Lung (tissue), 11 donors: ENCODE measurements at regions not wholly inside any gene's neighbourhood (a gene's known extent, or its start where the extent isn't known, plus 50 kb on each side); places are given as distances from the start of the nearest gene placed in this dataset.

Experiments
- ATAC-seq: fragments of 200-7000 bp; cut with Tn5 transposase; one replicate; pipeline ENCODE4 v1.9.1; 2020; ENCODE audit warnings: moderate number of reproducible peaks; ENCODE audit not compliant: insufficient read depth, low FRiP score
- DNase-seq, 3 donors: peaks; one replicate each; pipeline ENCODE4 v3.0.0-alpha.2; 2013 to 2017
- H3K27ac ChIP-seq, 2 donors: one replicate each; pipeline ENCODE4 v1.5.1; 2013; ENCODE audit warnings: mild to moderate bottlenecking in 2 of 2, moderate library complexity in 2 of 2, control low read depth in 1 of 2, inconsistent platforms in 1 of 2, low read depth in 1 of 2, low read length in 1 of 2
- H3K27me3 ChIP-seq, 3 donors: one replicate each; pipeline ENCODE4 v1.5.1; 2013; ENCODE audit warnings: low read length in 2 of 3; ENCODE audit not compliant: control insufficient read depth in 3 of 3, insufficient read depth in 3 of 3
- H3K36me3 ChIP-seq, 4 donors: one replicate each; pipeline ENCODE4 v1.5.1; 2013; ENCODE audit warnings: low read length in 4 of 4, mild to moderate bottlenecking in 1 of 4, moderate library complexity in 1 of 4; ENCODE audit not compliant: control insufficient read depth in 4 of 4, insufficient read depth in 4 of 4
- H3K4me1 ChIP-seq, 5 donors: one replicate each; pipeline ENCODE4 v1.5.1; 2013; ENCODE audit warnings: low read length in 5 of 5, mild to moderate bottlenecking in 2 of 5, moderate library complexity in 1 of 5; ENCODE audit not compliant: control insufficient read depth in 5 of 5, insufficient read depth in 5 of 5
- H3K4me3 ChIP-seq: one replicate; pipeline ENCODE4 v1.5.1; 2013; ENCODE audit warnings: mild to moderate bottlenecking, control low read depth, moderate library complexity
- H3K9ac ChIP-seq, 2 donors: one replicate each; pipeline ENCODE4 v1.5.1; 2013; ENCODE audit warnings: low read length in 2 of 2, control low read depth in 1 of 2; ENCODE audit not compliant: insufficient read depth in 1 of 2
- H3K9me3 ChIP-seq, 4 donors: one replicate each; pipeline ENCODE4 v1.5.1; 2013; ENCODE audit warnings: low read length in 3 of 4, mild to moderate bottlenecking in 1 of 4, moderate library complexity in 1 of 4; ENCODE audit not compliant: control insufficient read depth in 4 of 4, insufficient read depth in 3 of 4
- WGBS, 2 donors: extraction: QIAGEN DNeasy Blood & Tissue Kit; methylation state at CpG; one replicate each; pipeline ENCODE4 v1.1.7; 2013; 5-methylcytosine and 5-hydroxymethylcytosine counted together
- TF ChIP-seq, protein P1 (sequence below): IDR thresholded peaks from 2 replicates; pipeline ENCODE4 v1.5.1; 2012; ENCODE audit warnings: mild to moderate bottlenecking; ENCODE audit errors: control extremely low read depth, extremely low read depth
- donor health status: control.
- donor health status: control.
- donor health status: Bipolar disorder and iron deficiency.
- donor health status: healthy.
- donor health status: DM: yes; HTN: yes; CAD: no.

DNA sequence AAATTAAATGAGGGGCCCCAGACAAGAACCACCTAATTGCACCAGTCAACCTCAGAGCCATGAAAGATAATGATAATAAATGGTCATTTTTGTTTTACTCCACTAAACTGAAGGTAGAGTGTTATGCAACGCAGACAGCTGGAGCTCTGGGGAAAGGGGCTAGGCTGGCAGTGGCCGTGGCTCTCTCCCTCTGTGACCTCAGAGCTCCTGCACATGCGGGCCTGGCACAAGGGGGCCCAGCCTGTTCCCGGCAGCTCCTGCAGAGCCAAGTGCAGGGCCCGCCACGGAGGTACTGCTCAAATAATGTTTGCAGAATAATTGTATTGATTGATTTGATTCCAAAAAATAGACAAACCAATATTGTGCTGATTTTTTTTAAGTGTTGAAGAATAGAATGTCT lies 109.5 kb downstream of the SALL1 start:
- Histone ChIP-seq H3K9me3 (peaks cover 0 to 2% (median 0%) of the 10 kb centered on the region in 4 donors), H3K27me3 (no peaks in the 10 kb centered on the region), H3K4me1 (no peaks in the 10 kb centered on the region), H3K27ac (no peak overlapping the region), H3K36me3 (no peaks in the 10 kb centered on the region), H3K9ac (no peak overlapping the region), H3K4me3 (no peak overlapping the region)
- DNase-seq (no peak), ATAC-seq (no peak)
- TF ChIP-seq, protein P1, sequence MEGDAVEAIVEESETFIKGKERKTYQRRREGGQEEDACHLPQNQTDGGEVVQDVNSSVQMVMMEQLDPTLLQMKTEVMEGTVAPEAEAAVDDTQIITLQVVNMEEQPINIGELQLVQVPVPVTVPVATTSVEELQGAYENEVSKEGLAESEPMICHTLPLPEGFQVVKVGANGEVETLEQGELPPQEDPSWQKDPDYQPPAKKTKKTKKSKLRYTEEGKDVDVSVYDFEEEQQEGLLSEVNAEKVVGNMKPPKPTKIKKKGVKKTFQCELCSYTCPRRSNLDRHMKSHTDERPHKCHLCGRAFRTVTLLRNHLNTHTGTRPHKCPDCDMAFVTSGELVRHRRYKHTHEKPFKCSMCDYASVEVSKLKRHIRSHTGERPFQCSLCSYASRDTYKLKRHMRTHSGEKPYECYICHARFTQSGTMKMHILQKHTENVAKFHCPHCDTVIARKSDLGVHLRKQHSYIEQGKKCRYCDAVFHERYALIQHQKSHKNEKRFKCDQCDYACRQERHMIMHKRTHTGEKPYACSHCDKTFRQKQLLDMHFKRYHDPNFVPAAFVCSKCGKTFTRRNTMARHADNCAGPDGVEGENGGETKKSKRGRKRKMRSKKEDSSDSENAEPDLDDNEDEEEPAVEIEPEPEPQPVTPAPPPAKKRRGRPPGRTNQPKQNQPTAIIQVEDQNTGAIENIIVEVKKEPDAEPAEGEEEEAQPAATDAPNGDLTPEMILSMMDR, result no peak
- WGBS, 2 donors, result 62 to 82% methylated on average over 6 of the region's 6 CpGs

DNA sequence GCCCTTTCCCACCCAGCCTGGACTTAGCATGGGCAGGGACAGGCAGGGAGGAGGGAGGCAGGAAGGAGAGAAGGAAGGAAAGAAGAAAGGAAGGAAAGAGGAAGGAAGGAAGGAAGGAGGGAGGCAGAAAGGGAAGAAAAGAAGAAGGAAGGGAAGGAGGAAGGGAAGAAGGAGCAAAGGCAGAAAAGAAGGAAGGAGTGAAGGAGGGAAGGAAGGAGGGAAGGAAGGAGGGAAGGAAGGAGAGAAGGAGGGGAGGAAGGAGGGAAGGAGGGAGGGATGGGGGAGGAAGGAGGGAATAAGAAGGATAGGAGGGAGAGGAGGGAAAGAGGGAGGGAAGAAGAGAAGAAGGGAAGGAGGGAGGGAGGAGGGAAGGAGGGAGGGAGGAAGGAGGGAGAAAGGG lies 110.4 kb downstream of the SALL1 start:
- H3K9me3 ChIP-seq, result peaks cover 0 to 2% (median 0%) of the 10 kb centered on the region in 4 donors
- TF ChIP-seq, protein P1, result no peak
- H3K9ac ChIP-seq, result no peak overlapping the region

DNA sequence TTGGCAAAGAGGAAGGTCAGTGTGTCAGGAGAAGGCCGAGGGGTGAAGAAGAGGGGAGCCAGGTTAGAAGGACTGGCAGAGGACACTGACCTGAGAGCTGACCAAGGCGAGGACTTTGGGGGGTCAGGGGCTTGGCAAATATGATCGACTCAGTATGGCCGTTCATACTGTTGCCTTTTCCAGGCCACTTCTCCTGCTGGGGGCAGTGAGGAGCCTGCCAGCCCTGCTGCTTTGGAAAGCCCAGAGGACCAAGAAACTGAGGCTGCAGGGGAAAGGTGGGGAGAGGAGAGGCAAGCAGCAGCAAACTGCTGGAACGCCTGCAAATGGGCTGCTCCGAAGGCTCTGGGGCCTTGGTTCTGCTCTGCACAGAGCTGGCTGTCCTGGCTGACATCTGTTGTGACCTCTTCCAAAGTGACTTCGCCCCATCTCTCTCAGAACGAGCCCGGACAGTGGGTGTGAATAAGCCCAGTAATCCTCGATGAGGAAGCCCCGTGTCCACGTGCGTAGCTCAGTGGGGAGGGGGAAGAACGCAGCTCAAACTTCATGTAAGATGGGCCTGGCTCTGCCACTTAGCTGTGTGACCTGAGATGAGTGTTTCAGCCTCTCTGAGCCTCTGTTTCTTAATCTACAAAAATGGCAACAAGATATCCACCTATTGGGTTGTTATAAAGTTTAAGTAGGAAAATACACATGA lies 111.3 kb downstream of the SALL1 start:
- no peak overlapping the region for H3K9ac ChIP-seq
- WGBS, 2 donors, result 64 to 71% methylated on average over 14 of the region's 14 CpGs
- H3K27ac ChIP-seq, result no peak overlapping the region
- no peaks in the 10 kb centered on the region for H3K36me3 ChIP-seq
- TF ChIP-seq, protein P1, result no peak
- no peaks in the 10 kb centered on the region for H3K27me3 ChIP-seq
- no peak for ATAC-seq
- H3K4me3 ChIP-seq, result no peak overlapping the region
- DNase-seq, result no peak
- no peaks in the 10 kb centered on the region for H3K9me3 ChIP-seq
- no peaks in the 10 kb centered on the region for H3K4me1 ChIP-seq

More for the DNA sequence above, 110.4 kb downstream of the SALL1 start:
- Histone ChIP-seq H3K4me3 (no peak overlapping the region), H3K27me3 (no peaks in the 10 kb centered on the region), H3K36me3 (no peaks in the 10 kb centered on the region), H3K27ac (no peak overlapping the region), H3K4me1 (no peaks in the 10 kb centered on the region)
- no peak for DNase-seq
- ATAC-seq, result no peak

DNA sequence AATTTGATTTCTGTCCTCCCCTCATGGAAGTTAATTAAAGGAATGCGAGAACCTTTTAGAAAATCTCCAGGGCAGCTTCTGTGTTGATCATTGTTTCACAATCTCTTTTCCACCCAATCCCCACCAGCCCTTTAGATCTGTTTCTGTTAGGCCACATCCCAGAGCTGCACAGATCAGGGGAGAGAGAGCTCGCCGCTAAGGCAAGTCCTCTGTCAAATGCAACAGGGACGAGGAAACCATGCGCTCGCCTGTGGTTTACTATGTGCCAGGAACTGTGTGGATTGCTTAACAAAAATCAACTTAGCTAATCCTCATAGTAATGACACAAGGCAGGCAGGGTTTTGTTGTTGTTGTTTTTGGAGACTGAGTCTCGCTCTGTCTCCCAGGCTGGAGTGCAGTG lies 115.4 kb downstream of the SALL1 start:
- Histone ChIP-seq H3K4me3 (no peak overlapping the region), H3K27ac (no peak overlapping the region), H3K9ac (no peak overlapping the region), H3K9me3 (no peaks in the 10 kb centered on the region), H3K36me3 (no peaks in the 10 kb centered on the region), H3K27me3 (no peaks in the 10 kb centered on the region), H3K4me1 (no peaks in the 10 kb centered on the region)
- DNase-seq, result no peak
- WGBS, 2 donors, result 59 to 75% methylated on average over 7 of the region's 7 CpGs
- TF ChIP-seq, protein P1, result no peak
- ATAC-seq, result no peak
